Activated CD8-positive, alpha-beta T cell treated with anti-CD3 and anti-CD28 coated beads, Interleukin-2, amount 10 ng/mL, durations not matched to agents 7 days and 5 days (primary cell): ENCODE measurements at regions not wholly inside any gene's neighbourhood (a gene's known extent, or its start where the extent isn't known, plus 50 kb on each side); places are given as distances from the start of the nearest gene placed in this dataset.

Source experiments
- ATAC-seq: fragments of 150-1000 bp; cut with Tn5 transposase; one replicate; pipeline ENCODE4 v1.10.0; 2021; ENCODE audit warnings: moderate library complexity
- CTCF ChIA-PET: fragments of 350-600 bp; sonication (Branson Sonifier 250); formaldehyde crosslinking; loops from one replicate; lab custom pipeline; 2021; ENCODE audit warnings: antibody characterized with exemption; lab: Charles Lee
- POLR2A ChIA-PET: fragments of 350-600 bp; sonication (Branson Sonifier 250); formaldehyde crosslinking; loops from one replicate; lab custom pipeline; 2021; ENCODE audit warnings: antibody characterized with exemption; lab: Charles Lee
- DNase-seq: peaks from one replicate; pipeline ENCODE4 v3.0.0-alpha.2; 2020
- H3K27ac Mint-ChIP-seq: one replicate; pipeline ENCODE4 v1.8.0; 2021; ENCODE audit warnings: mild to moderate bottlenecking, mixed read lengths
- H3K27me3 Mint-ChIP-seq: one replicate; pipeline ENCODE4 v1.8.0; 2021; ENCODE audit warnings: low read depth, mixed read lengths
- H3K36me3 Mint-ChIP-seq: one replicate; pipeline ENCODE4 v1.8.0; 2021; ENCODE audit warnings: low read depth, mixed read lengths
- H3K4me1 Mint-ChIP-seq: one replicate; pipeline ENCODE4 v1.8.0; 2021; ENCODE audit warnings: low read depth, mixed read lengths
- H3K4me3 Mint-ChIP-seq: one replicate; pipeline ENCODE4 v1.8.0; 2021; ENCODE audit warnings: mild to moderate bottlenecking, mixed read lengths
- H3K9me3 Mint-ChIP-seq: one replicate; pipeline ENCODE4 v1.8.0; 2022; ENCODE audit warnings: mixed read lengths; ENCODE audit not compliant: insufficient read depth

DNA sequence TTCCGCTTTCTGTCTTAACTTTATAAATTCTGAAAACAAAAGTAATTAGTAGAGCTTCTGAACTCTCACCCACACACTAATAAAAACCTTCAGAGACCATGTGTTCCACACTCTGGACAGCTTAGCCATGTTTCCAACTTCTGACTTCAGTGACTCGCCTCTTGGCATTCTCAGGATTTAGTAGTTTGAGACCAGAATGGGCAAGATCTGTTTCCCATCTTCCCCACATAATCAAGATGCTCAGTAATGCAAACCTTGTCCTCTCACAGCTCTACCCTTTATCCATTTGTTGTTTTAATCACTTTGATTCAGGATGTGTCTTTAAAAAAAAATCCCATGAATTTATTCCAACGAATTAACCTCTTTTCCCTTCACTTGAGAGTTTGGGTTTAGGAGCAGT is 166.6 kb upstream of the SLC24A5 start:
- Mint-ChIP-seq H3K4me3 (no peak overlapping the region), H3K27me3 (peaks cover 3% of the 10 kb centered on the region), H3K4me1 (no peaks in the 10 kb centered on the region), H3K36me3 (no peaks in the 10 kb centered on the region), H3K9me3 (no peaks in the 10 kb centered on the region), H3K27ac (no peak overlapping the region)
- DNase-seq: no peak
- no peak for ATAC-seq
- ChIA-PET POLR2A (no interaction called here), CTCF (no interaction called here)

DNA sequence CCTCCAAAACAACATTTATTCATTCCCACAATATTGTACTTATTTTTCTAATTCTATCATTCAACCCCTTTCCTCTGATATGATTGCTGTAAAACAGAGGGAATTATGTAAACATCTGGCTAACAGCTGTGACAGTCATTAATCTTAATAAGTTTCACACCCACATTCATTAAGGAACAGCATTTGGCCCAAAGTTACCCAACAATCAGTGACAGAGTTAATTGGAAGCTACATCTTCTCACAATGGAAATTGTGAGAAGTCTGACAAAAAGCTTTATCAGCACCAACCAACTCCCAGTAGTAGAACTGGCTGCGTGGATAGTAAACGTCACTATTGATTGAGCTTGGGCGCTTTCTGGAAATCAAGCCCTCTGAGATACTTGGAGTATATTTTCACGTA is 165.8 kb upstream of the SLC24A5 start:
- H3K4me1 Mint-ChIP-seq: no peaks in the 10 kb centered on the region
- DNase-seq (no peak), ATAC-seq (no peak)
- no peak overlapping the region for H3K27ac Mint-ChIP-seq
- no peaks in the 10 kb centered on the region for H3K36me3 Mint-ChIP-seq
- no peak overlapping the region for H3K4me3 Mint-ChIP-seq
- CTCF ChIA-PET: no interaction called here
- POLR2A ChIA-PET: no interaction called here
- no peaks in the 10 kb centered on the region for H3K9me3 Mint-ChIP-seq
- H3K27me3 Mint-ChIP-seq: peaks cover 3% of the 10 kb centered on the region

DNA sequence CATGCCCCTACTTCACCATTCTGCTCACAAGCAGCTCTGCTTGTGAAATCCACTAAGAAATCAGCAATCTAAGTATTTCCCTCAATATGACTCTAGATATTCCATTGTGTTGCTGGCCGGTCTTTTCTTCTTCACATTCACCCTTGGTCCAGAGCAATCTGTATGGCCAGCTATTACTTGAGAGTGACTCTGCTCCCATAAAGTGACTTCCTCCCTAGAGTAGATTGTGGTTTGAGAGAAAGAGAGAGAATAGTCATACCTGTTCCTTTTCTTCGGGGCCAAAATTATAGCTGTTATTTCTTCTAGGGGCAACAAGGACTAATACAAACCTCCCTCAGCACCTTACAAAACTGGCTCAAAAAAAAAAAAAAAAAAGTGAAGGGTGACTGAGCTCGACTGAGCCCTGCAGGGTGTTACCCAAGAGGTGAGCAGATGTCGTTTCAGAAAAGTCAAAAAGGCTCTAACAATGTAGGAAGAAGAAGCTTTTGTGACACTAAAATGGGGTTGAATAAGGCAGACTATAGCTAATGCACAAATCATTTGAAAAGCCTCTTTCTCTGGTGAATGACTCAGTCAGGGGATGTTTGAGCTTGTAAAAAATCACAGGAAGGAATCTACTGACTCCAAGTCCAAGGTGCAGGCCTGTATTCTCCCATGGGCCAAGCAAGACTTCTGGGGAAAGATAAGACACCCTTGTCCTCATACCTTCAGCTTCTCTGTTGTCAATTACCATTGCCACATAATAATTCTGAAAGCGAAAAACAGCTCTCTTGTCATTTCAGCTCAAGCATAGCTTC is 161.0 kb upstream of the SLC24A5 start:
- no peaks in the 10 kb centered on the region for H3K36me3 Mint-ChIP-seq
- H3K27me3 Mint-ChIP-seq: peaks cover 5% of the 10 kb centered on the region
- H3K4me3 Mint-ChIP-seq: no peak overlapping the region
- H3K27ac Mint-ChIP-seq: no peak overlapping the region
- H3K9me3 Mint-ChIP-seq: no peaks in the 10 kb centered on the region
- ATAC-seq (no peak), DNase-seq (no peak)
- POLR2A ChIA-PET: no interaction called here
- CTCF ChIA-PET: no interaction called here
- H3K4me1 Mint-ChIP-seq: peaks cover 12% of the 10 kb centered on the region

DNA sequence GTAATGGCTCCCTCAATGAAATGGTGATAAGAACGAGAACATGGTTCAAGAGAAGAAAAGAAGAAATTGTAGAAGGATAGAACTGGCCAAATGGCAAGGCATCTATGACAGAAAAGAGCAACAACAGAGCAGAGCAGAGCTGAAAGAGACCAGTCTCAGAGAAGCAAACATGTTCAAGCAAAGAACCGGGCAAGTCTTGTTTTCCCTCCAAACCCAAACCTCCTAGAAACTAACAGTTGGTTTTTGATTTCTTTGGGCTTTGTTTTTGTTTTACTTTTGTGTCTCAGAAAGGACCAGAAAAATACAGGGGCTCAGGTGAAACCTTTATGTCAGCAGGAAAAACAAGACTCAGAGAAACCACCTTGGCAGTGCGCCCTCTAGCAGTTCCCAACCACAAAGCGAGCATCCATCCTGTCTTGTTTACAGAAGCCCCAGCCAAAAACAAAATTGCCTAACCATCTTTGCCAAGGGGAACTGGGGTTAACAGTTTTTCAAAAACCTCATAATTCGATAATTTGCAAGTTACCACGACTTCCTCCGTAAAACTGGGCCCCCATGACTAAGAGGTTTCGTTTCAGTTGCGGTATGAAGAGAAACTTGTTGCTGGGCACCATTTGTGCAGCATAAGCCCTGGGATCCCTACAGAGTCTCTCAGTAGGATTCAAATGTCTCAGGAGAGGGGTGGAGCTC is 159.2 kb upstream of the SLC24A5 start:
- H3K36me3 Mint-ChIP-seq: no peaks in the 10 kb centered on the region
- peak overlapping the region; percentile 41 for H3K4me3 Mint-ChIP-seq
- POLR2A ChIA-PET: no interaction called here
- peaks cover 12% of the 10 kb centered on the region for H3K4me1 Mint-ChIP-seq
- ATAC-seq: peak; percentile 49
- peak; percentile 30 for DNase-seq
- no peaks in the 10 kb centered on the region for H3K9me3 Mint-ChIP-seq
- CTCF ChIA-PET: interaction anchor here (1.6 kb wide), 1 partner anchor 250 kb away, joined by 4 read pairs; no protein-coding TSS in a partner anchor
- H3K27ac Mint-ChIP-seq: peak overlapping the region; percentile 64
- H3K27me3 Mint-ChIP-seq: peaks cover 5% of the 10 kb centered on the region

DNA sequence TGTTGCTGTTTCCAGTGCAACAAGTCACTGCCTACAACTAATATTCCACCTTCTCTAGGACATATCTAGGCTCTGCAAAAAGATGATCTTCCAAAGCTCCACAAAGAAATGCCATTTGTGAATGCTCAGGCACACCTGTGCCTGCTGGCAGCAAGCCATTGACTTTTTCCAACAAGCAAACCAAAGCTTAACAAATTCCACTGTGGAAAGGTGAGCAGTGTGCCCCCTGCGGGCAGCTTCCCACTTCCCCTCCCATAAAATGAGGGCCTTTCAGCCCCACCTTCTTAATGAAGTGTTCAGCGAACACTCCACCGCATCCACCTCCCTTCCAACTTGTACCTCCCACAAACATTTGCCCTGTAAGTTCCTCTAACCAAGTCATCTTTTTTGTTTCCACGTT is 157.5 kb upstream of the SLC24A5 start:
- H3K4me3 Mint-ChIP-seq: no peak overlapping the region

DNA sequence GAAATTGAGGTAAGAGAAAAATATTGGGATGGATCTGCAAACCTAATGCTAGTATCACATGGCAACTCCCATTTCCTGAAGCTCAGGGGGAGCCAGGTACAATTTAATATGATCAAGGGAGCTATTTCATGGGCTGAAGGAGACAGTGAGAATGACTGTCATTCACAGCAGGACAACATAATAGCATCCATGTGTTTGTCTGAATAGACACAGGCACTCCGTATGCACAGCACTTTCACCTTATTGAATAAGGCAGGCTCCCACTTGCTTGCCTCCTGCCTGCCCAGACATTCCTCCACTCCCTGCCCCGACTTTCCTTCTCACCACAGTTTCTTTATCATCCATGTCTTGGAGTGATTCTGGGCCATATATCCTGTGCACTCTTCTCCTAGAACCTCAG is 156.6 kb upstream of the SLC24A5 start:
- no peak overlapping the region for H3K4me3 Mint-ChIP-seq
- DNase-seq (no peak), ATAC-seq (no peak)
- peaks cover 12% of the 10 kb centered on the region for H3K4me1 Mint-ChIP-seq
- H3K36me3 Mint-ChIP-seq: no peaks in the 10 kb centered on the region
- CTCF ChIA-PET: no interaction called here
- H3K9me3 Mint-ChIP-seq: no peaks in the 10 kb centered on the region
- peaks cover 7% of the 10 kb centered on the region for H3K27me3 Mint-ChIP-seq
- POLR2A ChIA-PET: no interaction called here
- H3K27ac Mint-ChIP-seq: no peak overlapping the region

More for the DNA sequence above, 157.5 kb upstream of the SLC24A5 start:
- Mint-ChIP-seq H3K27ac (no peak overlapping the region), H3K27me3 (peaks cover 6% of the 10 kb centered on the region), H3K9me3 (no peaks in the 10 kb centered on the region), H3K4me1 (peaks cover 12% of the 10 kb centered on the region), H3K36me3 (no peaks in the 10 kb centered on the region)
- ATAC-seq: no peak
- DNase-seq: no peak
- ChIA-PET POLR2A (no interaction called here), CTCF (no interaction called here)

DNA sequence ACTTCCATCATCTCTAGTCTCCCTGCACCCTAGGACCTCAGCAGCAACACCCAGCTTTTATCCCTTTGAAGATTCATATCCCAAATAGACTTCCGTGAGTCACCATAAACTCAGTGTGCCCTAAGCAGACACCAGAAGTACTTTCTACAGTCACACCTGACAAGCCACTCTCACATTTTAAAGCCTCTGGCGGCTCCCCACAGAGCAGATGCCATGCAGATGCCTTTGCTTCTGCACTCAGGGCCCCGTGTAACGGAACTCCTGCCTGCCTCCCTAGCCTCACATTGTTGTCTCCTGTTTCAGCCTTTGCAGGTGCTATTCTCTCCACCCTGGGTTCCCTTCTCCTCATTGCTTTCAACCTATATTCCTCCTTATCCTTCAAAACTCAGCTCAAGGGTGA is 155.5 kb upstream of the SLC24A5 start:
- H3K9me3 Mint-ChIP-seq: no peaks in the 10 kb centered on the region
- DNase-seq: no peak
- CTCF ChIA-PET: no interaction called here
- no peak overlapping the region for H3K4me3 Mint-ChIP-seq
- ATAC-seq: no peak
- H3K27me3 Mint-ChIP-seq: peaks cover 7% of the 10 kb centered on the region
- POLR2A ChIA-PET: no interaction called here
- peaks cover 12% of the 10 kb centered on the region for H3K4me1 Mint-ChIP-seq
- H3K36me3 Mint-ChIP-seq: no peaks in the 10 kb centered on the region
- no peak overlapping the region for H3K27ac Mint-ChIP-seq

DNA sequence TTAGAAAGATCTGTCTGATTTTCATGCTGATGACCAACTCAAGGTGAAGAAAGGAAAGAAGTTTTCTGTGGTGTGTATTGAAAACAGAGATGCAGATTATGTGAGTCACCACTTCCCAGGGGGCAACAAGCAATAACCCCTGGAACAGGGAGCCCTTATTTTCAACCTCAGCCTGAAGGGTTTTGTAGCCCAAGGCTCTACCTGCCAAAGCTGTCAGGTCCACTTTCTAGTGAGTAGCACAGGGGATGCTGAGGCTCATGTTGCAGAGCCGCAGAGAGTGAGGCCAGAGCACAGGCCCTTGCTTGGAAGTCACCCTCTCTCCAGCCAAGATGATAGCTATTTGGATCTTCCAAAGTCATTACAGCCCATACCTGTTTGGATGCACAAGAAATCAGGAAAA is 152.2 kb upstream of the SLC24A5 start:
- H3K9me3 Mint-ChIP-seq: no peaks in the 10 kb centered on the region
- H3K27ac Mint-ChIP-seq: no peak overlapping the region
- H3K36me3 Mint-ChIP-seq: no peaks in the 10 kb centered on the region
- no peak for DNase-seq
- CTCF ChIA-PET: no interaction called here
- no peaks in the 10 kb centered on the region for H3K4me1 Mint-ChIP-seq
- H3K27me3 Mint-ChIP-seq: peaks cover 5% of the 10 kb centered on the region
- POLR2A ChIA-PET: no interaction called here
- no peak for ATAC-seq
- H3K4me3 Mint-ChIP-seq: no peak overlapping the region

DNA sequence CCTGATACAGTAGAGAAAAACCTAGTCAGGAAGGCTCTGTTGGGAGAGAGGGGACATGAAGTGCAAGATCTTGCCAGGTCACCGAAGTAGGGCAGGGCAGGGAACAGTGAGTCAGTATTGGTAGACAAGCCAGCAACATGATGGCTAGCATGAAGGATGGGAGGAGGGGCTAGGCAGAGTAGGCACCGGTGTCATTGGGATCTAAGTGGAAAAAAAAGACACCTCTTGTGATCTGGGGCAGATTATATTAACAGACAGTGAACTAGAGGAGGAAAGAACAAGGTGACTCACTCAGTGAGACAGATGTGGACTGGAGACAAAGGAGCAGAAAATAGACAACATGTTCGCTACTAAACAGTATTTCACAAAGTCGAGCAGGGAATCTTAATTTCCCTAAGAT is 149.2 kb upstream of the SLC24A5 start:
- no peaks in the 10 kb centered on the region for H3K9me3 Mint-ChIP-seq
- H3K4me3 Mint-ChIP-seq: no peak overlapping the region
- H3K27me3 Mint-ChIP-seq: peaks cover 5% of the 10 kb centered on the region
- no peaks in the 10 kb centered on the region for H3K4me1 Mint-ChIP-seq
- ChIA-PET CTCF (no interaction called here), POLR2A (no interaction called here)
- DNase-seq (no peak), ATAC-seq (no peak)
- no peaks in the 10 kb centered on the region for H3K36me3 Mint-ChIP-seq
- no peak overlapping the region for H3K27ac Mint-ChIP-seq

DNA sequence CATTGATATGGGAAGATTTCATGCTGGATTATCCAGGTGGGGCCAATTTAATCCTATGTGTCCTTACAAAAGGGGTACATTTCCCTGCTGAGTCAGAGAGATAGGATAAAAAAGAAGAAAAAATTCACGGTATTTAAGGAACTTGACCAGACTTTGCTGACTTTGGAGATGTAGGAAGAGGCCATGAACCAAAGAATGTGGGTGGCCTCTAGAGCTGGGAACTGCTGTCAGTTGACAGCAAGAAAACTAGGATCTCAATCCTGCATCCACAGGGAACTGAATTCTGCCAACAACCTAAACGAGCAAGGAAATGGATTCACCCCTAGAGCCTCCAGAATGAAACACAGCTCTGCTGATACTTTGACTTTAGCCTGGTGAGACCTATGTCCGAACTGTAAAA is 148.1 kb upstream of the SLC24A5 start:
- Mint-ChIP-seq H3K9me3 (no peaks in the 10 kb centered on the region), H3K27ac (no peak overlapping the region), H3K27me3 (peaks cover 3% of the 10 kb centered on the region), H3K4me3 (no peak overlapping the region), H3K36me3 (no peaks in the 10 kb centered on the region), H3K4me1 (no peaks in the 10 kb centered on the region)
- CTCF ChIA-PET: interaction anchor here (1.4 kb wide), 1 partner anchor 15 kb away, joined by 4 read pairs; no protein-coding TSS in a partner anchor
- POLR2A ChIA-PET: no interaction called here
- no peak for ATAC-seq
- DNase-seq: no peak

DNA sequence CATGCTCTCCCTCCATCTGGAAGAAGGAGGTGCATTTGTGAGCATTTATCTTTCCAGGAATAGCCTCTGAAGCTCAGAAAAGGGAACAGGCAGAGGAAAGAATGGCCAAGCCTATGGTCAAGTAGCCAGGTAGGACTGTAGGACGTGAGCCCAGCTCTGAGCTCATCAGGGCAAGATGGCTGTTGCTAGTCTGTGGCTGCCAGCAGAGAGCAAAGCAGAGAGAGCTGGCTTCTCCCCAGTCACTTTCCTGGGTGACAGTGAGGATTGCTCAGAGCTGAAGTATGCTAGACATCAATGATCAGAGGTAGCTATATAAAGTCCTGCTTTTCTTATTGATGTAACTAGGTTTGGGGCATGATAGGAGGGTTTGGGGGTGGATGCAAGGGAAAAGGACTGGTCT is 146.1 kb upstream of the SLC24A5 start:
- H3K4me3 Mint-ChIP-seq: no peak overlapping the region
- CTCF ChIA-PET: interaction anchor here (0.5 to 1.3 kb wide), 2 partner anchors 263 to 779 kb away, joined by 3 to 4 read pairs; no protein-coding TSS in a partner anchor
- H3K36me3 Mint-ChIP-seq: no peaks in the 10 kb centered on the region
- no peaks in the 10 kb centered on the region for H3K4me1 Mint-ChIP-seq
- DNase-seq (no peak), ATAC-seq (no peak)
- H3K9me3 Mint-ChIP-seq: no peaks in the 10 kb centered on the region
- no peak overlapping the region for H3K27ac Mint-ChIP-seq
- no peaks in the 10 kb centered on the region for H3K27me3 Mint-ChIP-seq
- POLR2A ChIA-PET: no interaction called here

DNA sequence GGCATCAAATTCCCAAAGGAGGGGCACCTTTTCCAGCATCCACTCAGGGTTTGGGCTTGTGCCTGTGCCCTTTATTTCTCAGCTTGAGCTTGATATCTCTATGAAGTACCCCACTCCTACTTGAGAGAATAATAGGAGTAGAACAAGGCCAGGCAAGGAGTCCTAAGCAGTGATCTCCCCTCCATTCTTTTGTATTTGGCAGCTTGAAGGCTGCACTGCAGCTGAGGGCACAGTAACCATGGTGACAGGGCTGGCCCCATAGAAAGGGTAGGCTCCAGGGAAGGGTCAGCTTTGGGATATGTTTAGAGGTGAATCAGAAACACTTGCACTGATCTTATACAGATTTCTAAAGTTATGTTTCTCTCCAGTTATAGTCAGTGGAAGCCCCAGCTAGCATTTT is 145.4 kb upstream of the SLC24A5 start:
- ChIA-PET CTCF (interaction anchor here (0.5 to 1.7 kb wide), 3 partner anchors 12 to 779 kb away, joined by 3 to 5 read pairs (median 4); no protein-coding TSS in a partner anchor), POLR2A (no interaction called here)
- Mint-ChIP-seq H3K27ac (no peak overlapping the region), H3K4me1 (no peaks in the 10 kb centered on the region), H3K36me3 (no peaks in the 10 kb centered on the region), H3K9me3 (no peaks in the 10 kb centered on the region), H3K27me3 (no peaks in the 10 kb centered on the region), H3K4me3 (no peak overlapping the region)
- ATAC-seq: no peak
- DNase-seq: no peak
